Rectal smooth muscle tissue (tissue), 1 donor: ENCODE measurements at regions not wholly inside any gene's neighbourhood (a gene's known extent, or its start where the extent isn't known, plus 50 kb on each side); places are given as distances from the start of the nearest gene placed in this dataset.

Source experiments
- H3K27ac ChIP-seq: one replicate; pipeline ENCODE4 v1.7.0; 2013; ENCODE audit warnings: low read depth, low read length, inconsistent platforms
- H3K27me3 ChIP-seq: one replicate; pipeline ENCODE4 v1.7.0; 2013; ENCODE audit warnings: low read length; ENCODE audit not compliant: control insufficient read depth, insufficient read depth
- H3K36me3 ChIP-seq: one replicate; pipeline ENCODE4 v1.7.0; 2013; ENCODE audit warnings: low read length; ENCODE audit not compliant: control insufficient read depth, insufficient read depth
- H3K4me1 ChIP-seq: one replicate; pipeline ENCODE4 v1.7.0; 2013; ENCODE audit warnings: low read length; ENCODE audit not compliant: control insufficient read depth, insufficient read depth
- H3K4me3 ChIP-seq: one replicate; pipeline ENCODE4 v1.7.0; 2013; ENCODE audit warnings: low read length
- H3K9ac ChIP-seq: one replicate; pipeline ENCODE4 v1.7.0; 2013; ENCODE audit warnings: low read length

GRCh38 chr2:82528288-82528687 is 1930.8 kb downstream of the SUCLG1 start:
- H3K4me3 ChIP-seq: no peak overlapping the region
- no peaks in the 10 kb centered on the region for H3K4me1 ChIP-seq
- no peak overlapping the region for H3K27ac ChIP-seq
- H3K9ac ChIP-seq: no peak overlapping the region
- no peaks in the 10 kb centered on the region for H3K36me3 ChIP-seq
- H3K27me3 ChIP-seq: no peaks in the 10 kb centered on the region

GRCh38 chr2:82527124-82527523 is 1932.0 kb downstream of the SUCLG1 start:
- H3K27me3 ChIP-seq: no peaks in the 10 kb centered on the region
- H3K4me3 ChIP-seq: no peak overlapping the region
- no peak overlapping the region for H3K9ac ChIP-seq
- H3K4me1 ChIP-seq: no peaks in the 10 kb centered on the region
- no peaks in the 10 kb centered on the region for H3K36me3 ChIP-seq
- no peak overlapping the region for H3K27ac ChIP-seq

- Histone ChIP-seq H3K9ac (no peak overlapping the region), H3K4me1 (no peaks in the 10 kb centered on the region), H3K4me3 (no peak overlapping the region)
These were observed 1932.8 kb downstream of the SUCLG1 start for GRCh38 chr2:82526277-82526676.

GRCh38 chr2:82525744-82526143 is 1933.3 kb downstream of the SUCLG1 start:
- H3K9ac ChIP-seq: no peak overlapping the region
- no peaks in the 10 kb centered on the region for H3K4me1 ChIP-seq
- H3K4me3 ChIP-seq: no peak overlapping the region
- no peak overlapping the region for H3K27ac ChIP-seq
- H3K36me3 ChIP-seq: no peaks in the 10 kb centered on the region
- H3K27me3 ChIP-seq: no peaks in the 10 kb centered on the region

More at GRCh38 chr2:82526277-82526676, 1932.8 kb downstream of the SUCLG1 start:
- Histone ChIP-seq H3K27ac (no peak overlapping the region), H3K36me3 (no peaks in the 10 kb centered on the region), H3K27me3 (no peaks in the 10 kb centered on the region)

- Histone ChIP-seq H3K27me3 (no peaks in the 10 kb centered on the region), H3K36me3 (no peaks in the 10 kb centered on the region), H3K4me3 (no peak overlapping the region), H3K4me1 (no peaks in the 10 kb centered on the region), H3K27ac (no peak overlapping the region), H3K9ac (no peak overlapping the region)
These were observed 1934.3 kb downstream of the SUCLG1 start for GRCh38 chr2:82524826-82525225.

GRCh38 chr2:82511894-82512293 is 1947.2 kb downstream of the SUCLG1 start:
- Histone ChIP-seq H3K36me3 (no peaks in the 10 kb centered on the region), H3K9ac (no peak overlapping the region), H3K4me1 (no peaks in the 10 kb centered on the region), H3K27ac (no peak overlapping the region), H3K27me3 (no peaks in the 10 kb centered on the region), H3K4me3 (no peak overlapping the region)

GRCh38 chr2:82508702-82509101 is 1950.4 kb downstream of the SUCLG1 start:
- H3K4me3 ChIP-seq: no peak overlapping the region
- no peaks in the 10 kb centered on the region for H3K36me3 ChIP-seq
- H3K9ac ChIP-seq: no peak overlapping the region
- H3K4me1 ChIP-seq: no peaks in the 10 kb centered on the region
- H3K27ac ChIP-seq: no peak overlapping the region
- no peaks in the 10 kb centered on the region for H3K27me3 ChIP-seq

GRCh38 chr2:82507657-82508056 is 1951.4 kb downstream of the SUCLG1 start:
- H3K27me3 ChIP-seq: no peaks in the 10 kb centered on the region
- no peaks in the 10 kb centered on the region for H3K36me3 ChIP-seq
- no peaks in the 10 kb centered on the region for H3K4me1 ChIP-seq
- no peak overlapping the region for H3K4me3 ChIP-seq
- H3K27ac ChIP-seq: no peak overlapping the region
- no peak overlapping the region for H3K9ac ChIP-seq

- H3K36me3 ChIP-seq: no peaks in the 10 kb centered on the region
- no peak overlapping the region for H3K9ac ChIP-seq
- H3K27ac ChIP-seq: no peak overlapping the region
- no peak overlapping the region for H3K4me3 ChIP-seq
- H3K27me3 ChIP-seq: no peaks in the 10 kb centered on the region
- H3K4me1 ChIP-seq: no peaks in the 10 kb centered on the region
These were observed 1957.9 kb downstream of the SUCLG1 start for GRCh38 chr2:82501217-82501616.

GRCh38 chr2:82498777-82499443 is 1960.2 kb downstream of the SUCLG1 start:
- H3K4me3 ChIP-seq: no peak overlapping the region
- H3K36me3 ChIP-seq: no peaks in the 10 kb centered on the region
- H3K9ac ChIP-seq: no peak overlapping the region
- no peaks in the 10 kb centered on the region for H3K27me3 ChIP-seq
- H3K27ac ChIP-seq: no peak overlapping the region
- no peaks in the 10 kb centered on the region for H3K4me1 ChIP-seq

GRCh38 chr2:82494739-82495138 is 1964.3 kb downstream of the SUCLG1 start:
- Histone ChIP-seq H3K4me1 (no peaks in the 10 kb centered on the region), H3K27me3 (no peaks in the 10 kb centered on the region), H3K36me3 (no peaks in the 10 kb centered on the region), H3K27ac (no peak overlapping the region), H3K9ac (no peak overlapping the region), H3K4me3 (no peak overlapping the region)

GRCh38 chr2:82491591-82491990 is 1967.5 kb downstream of the SUCLG1 start:
- H3K27me3 ChIP-seq: no peaks in the 10 kb centered on the region
- no peak overlapping the region for H3K27ac ChIP-seq
- no peaks in the 10 kb centered on the region for H3K36me3 ChIP-seq
- H3K9ac ChIP-seq: no peak overlapping the region
- no peak overlapping the region for H3K4me3 ChIP-seq
- H3K4me1 ChIP-seq: no peaks in the 10 kb centered on the region

- Histone ChIP-seq H3K4me3 (no peak overlapping the region), H3K27me3 (no peaks in the 10 kb centered on the region), H3K36me3 (no peaks in the 10 kb centered on the region), H3K9ac (no peak overlapping the region), H3K4me1 (no peaks in the 10 kb centered on the region), H3K27ac (no peak overlapping the region)
These were observed 1971.7 kb downstream of the SUCLG1 start for GRCh38 chr2:82487354-82487753.
